IgD-negative memory B cell (primary cell): ENCODE measurements at regions not wholly inside any gene's neighbourhood (a gene's known extent, or its start where the extent isn't known, plus 50 kb on each side); places are given as distances from the start of the nearest gene placed in this dataset.
"Not testable (repeated sequence)": the region's sequence is repeated elsewhere in the genome, so short reads cannot be mapped to it uniquely, and the experiment has no call there.

Source experiments
- H3K27ac Mint-ChIP-seq, 3 donors: one replicate each; pipeline ENCODE4 v1.8.0; 2020 to 2022; ENCODE audit warnings: mild to moderate bottlenecking in 3 of 3, mixed read lengths in 3 of 3, moderate library complexity in 1 of 3
- H3K27me3 Mint-ChIP-seq: one replicate; pipeline ENCODE4 v1.8.0; 2021; ENCODE audit warnings: mixed read lengths
- H3K36me3 Mint-ChIP-seq: one replicate; pipeline ENCODE4 v1.8.0; 2020; ENCODE audit warnings: mild to moderate bottlenecking, mixed read lengths
- H3K4me1 Mint-ChIP-seq, 3 donors: one replicate each; pipeline ENCODE4 v1.8.0; 2020 to 2022; ENCODE audit warnings: mixed read lengths in 3 of 3, mild to moderate bottlenecking in 1 of 3
- H3K4me3 Mint-ChIP-seq, 4 donors: one replicate each; pipeline ENCODE4 v1.8.0; 2020 to 2022; ENCODE audit warnings: mild to moderate bottlenecking in 4 of 4, mixed read lengths in 4 of 4, moderate library complexity in 3 of 4
- H3K9me3 Mint-ChIP-seq, 3 donors: one replicate each; pipeline ENCODE4 v1.8.0; 2020 to 2021; ENCODE audit warnings: mixed read lengths in 3 of 3, mild to moderate bottlenecking in 1 of 3

DNA sequence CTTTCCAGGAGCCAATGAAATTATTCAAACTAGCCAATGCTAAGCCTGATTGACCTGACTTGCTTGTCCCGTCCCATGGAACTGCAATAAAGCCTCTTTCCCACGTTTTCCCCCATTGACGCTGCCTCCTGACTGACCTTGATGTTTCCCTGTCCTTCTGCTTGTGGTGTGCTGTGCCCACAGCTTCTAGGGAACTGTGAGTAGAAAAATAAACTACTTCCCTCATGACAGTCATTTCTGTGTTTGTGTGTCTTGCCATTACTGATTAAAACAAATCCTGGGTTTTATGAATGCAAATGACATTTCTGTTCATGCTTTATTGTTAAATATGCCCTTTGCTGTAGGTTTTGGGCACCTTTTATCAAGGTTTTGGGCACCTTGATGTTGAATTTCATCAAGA is 91.3 kb upstream of the ABI1 start:
- no peaks in the 10 kb centered on the region for H3K27me3 Mint-ChIP-seq
- no peak overlapping the region for H3K4me3 Mint-ChIP-seq
- H3K9me3 Mint-ChIP-seq: peaks cover 0 to 6% (median 0%) of the 10 kb centered on the region in 3 donors
- peaks cover 0 to 2% (median 0%) of the 10 kb centered on the region in 3 donors for H3K4me1 Mint-ChIP-seq
- H3K27ac Mint-ChIP-seq: no peak overlapping the region
- no peaks in the 10 kb centered on the region for H3K36me3 Mint-ChIP-seq

DNA sequence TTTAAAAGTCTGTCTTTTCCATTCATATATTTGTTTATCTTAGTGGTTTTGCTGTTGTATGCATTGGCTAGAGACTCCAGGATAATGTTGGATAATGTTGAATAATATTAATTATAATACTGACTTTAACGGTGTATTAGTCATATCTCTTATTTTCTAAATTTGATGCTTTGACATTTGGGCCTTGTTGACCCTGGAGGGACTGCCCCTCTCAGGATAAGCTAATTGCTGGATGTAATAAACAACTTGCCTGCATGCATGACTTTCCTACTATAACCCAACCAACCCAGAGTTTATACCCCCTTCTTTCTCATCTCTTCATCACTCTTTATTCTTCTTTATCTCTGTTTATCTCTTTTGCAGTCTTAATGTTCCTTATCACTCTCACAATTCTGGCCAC is 90.9 kb upstream of the ABI1 start:
- Mint-ChIP-seq H3K27me3 (no peaks in the 10 kb centered on the region), H3K4me3 (no peak overlapping the region), H3K4me1 (peaks cover 0 to 2% (median 0%) of the 10 kb centered on the region in 3 donors), H3K9me3 (peaks cover 0 to 6% (median 0%) of the 10 kb centered on the region in 3 donors), H3K36me3 (no peaks in the 10 kb centered on the region), H3K27ac (no peak overlapping the region)

DNA sequence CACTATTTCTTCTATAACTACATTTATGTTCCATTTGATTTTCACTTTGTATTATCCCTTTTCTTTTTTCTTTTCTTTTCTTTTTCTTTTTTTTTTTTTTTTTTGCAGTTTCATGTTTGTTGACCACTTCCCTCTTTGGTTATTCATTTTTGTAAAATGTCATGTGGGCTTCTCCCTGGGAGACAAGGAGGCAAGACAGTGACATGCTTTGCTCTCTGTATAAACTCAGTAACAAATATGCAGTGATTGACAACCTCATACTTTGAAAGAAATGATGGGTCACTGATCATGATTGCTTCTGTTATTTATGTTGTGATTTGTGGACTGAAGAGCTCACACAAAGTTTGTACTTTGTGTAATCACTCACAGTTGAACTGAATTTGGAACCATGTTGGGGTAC is 90.2 kb upstream of the ABI1 start:
- H3K4me1 Mint-ChIP-seq: peaks cover 0 to 2% (median 0%) of the 10 kb centered on the region in 3 donors
- peaks cover 0 to 6% (median 0%) of the 10 kb centered on the region in 3 donors for H3K9me3 Mint-ChIP-seq
- H3K4me3 Mint-ChIP-seq: no peak overlapping the region
- H3K27me3 Mint-ChIP-seq: no peaks in the 10 kb centered on the region
- H3K36me3 Mint-ChIP-seq: no peaks in the 10 kb centered on the region
- H3K27ac Mint-ChIP-seq: peak overlapping the region in 1 of 3 donors; percentile 91

DNA sequence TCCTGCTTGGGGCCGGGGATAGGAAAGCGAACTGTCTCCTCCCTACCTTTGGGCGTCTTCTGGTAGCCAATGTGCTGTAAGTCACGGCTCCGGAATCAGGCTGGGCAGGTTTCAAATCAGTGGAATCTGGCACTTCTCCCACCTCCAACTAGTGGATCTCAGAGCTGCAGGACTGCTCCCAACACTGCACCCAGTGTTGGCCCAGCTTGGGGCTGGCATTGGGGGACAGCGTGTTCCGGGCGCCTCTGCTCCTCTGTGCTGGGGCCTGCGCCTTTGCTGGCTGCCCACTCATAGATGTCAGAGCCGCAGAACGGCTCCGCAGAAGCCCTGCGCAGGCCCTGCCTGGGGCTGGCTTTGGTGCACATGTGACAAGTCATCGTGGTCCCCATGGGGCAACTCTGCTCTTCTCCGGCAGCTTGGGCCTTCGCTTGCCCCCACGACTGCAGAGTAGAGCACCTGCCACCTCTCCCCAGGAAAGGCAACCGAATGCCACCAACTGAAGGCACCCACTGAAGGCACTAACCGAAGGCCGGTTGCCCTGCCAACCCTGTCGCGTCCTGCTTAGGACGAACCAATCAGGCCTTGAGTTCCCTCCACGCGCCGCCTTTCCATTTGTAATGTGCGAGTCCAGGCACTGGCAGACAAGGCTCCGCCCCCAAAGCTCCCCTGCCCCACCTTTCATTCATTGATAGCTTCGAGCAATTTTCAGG is 85.5 kb upstream of the ABI1 start:
- Mint-ChIP-seq H3K36me3 (no peaks in the 10 kb centered on the region), H3K27me3 (peaks cover 2% of the 10 kb centered on the region), H3K4me1 (peaks cover 0 to 2% (median 0%) of the 10 kb centered on the region in 3 donors), H3K4me3 (no peak overlapping the region), H3K9me3 (peaks cover 0 to 6% (median 0%) of the 10 kb centered on the region in 3 donors), H3K27ac (no peak overlapping the region)

DNA sequence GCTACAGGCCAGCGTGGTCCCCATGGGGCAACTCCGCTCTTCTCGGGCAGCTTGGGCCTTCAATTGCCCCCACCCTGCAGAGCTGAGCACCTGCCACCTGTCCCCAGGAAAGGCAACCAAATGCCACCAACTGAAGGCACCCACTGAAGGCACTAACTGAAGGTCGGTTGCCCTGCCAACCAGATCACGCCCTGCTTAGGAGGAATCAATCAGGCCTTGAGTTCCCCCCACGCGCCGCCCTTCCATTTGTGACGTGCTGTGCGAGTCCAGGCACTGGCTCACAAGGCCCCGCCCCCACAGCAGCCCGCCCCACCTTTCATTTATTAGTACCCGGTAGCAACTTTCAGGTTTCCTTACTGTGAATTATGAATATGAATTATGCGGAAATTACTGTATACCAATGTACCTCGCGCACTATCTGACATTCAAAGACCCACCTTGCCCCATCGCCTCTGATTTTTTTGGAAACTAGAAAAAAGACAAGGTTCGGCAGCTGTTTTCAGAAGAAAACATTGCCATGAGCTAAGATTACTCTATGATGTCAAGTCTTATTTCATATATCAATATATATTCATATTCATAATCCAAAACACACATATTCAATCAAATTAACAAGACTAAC is 83.6 kb upstream of the ABI1 start:
- H3K4me3 Mint-ChIP-seq: no peak overlapping the region
- H3K9me3 Mint-ChIP-seq: no peaks in the 10 kb centered on the region
- H3K27ac Mint-ChIP-seq: no peak overlapping the region
- H3K27me3 Mint-ChIP-seq: peaks cover 2% of the 10 kb centered on the region
- peaks cover 0 to 1% (median 0%) of the 10 kb centered on the region in 3 donors for H3K4me1 Mint-ChIP-seq
- no peaks in the 10 kb centered on the region for H3K36me3 Mint-ChIP-seq

DNA sequence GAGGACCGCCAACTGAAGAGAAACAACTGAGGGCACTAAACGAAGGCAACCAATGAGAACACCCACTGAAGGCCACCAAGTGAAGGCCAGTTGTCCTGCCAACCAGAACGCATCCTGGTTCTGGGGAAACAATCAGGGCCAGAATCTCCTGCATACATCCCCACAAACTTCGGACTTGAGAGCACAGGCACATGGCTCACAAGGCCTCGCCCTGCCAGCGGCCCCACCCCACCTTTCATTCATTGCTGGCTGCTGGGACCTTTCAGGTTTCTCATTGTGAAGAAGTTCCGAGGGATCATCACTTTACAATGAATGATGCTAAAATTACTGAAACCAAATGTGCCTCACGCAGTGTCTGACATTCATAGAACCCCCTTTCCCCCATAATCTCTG is 79.2 kb upstream of the ABI1 start:
- no peaks in the 10 kb centered on the region for H3K9me3 Mint-ChIP-seq
- H3K27ac Mint-ChIP-seq: peak overlapping the region in 1 of 3 donors; percentile 6
- peaks cover 0 to 3% (median 1%) of the 10 kb centered on the region in 3 donors for H3K4me1 Mint-ChIP-seq
- H3K27me3 Mint-ChIP-seq: no peaks in the 10 kb centered on the region
- no peak overlapping the region for H3K4me3 Mint-ChIP-seq
- peaks cover 2% of the 10 kb centered on the region for H3K36me3 Mint-ChIP-seq

DNA sequence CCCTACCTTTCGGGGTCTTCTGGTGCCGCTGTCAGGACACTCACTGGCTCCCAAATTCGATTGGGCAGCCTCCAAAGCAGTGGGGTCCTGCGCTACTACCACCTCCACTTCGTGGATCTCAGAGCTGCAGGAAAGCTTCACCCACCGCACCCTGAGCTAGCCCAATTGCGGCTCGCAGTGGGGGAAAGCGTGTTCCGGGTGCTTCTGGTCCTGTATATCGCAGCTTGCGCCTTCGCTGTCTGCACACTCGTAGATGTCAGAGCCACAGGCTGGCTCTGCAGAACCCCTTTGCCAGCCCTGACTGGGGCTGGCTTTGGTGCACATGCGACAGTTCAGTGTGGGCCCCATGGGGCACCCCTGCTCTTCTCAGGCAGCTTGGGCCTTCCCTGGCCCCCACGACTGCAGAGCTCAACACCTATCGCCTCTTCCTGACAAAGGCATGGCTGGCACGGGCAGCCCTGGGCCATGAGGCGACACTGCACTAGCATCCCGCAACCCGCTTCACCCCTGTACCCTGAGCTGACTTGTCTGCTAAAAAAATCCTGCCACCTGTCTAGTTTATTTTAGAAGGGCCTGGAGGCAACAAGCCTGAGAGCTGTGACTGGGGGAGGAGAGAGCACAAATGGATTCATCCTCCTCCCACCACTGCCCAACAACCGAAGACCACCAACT is 78.7 kb upstream of the ABI1 start:
- no peak overlapping the region for H3K27ac Mint-ChIP-seq
- no peaks in the 10 kb centered on the region for H3K27me3 Mint-ChIP-seq
- peak overlapping the region in 1 of 4 donors; percentile 12 for H3K4me3 Mint-ChIP-seq
- no peaks in the 10 kb centered on the region for H3K9me3 Mint-ChIP-seq
- H3K36me3 Mint-ChIP-seq: peaks cover 2% of the 10 kb centered on the region
- peaks cover 0 to 3% (median 1%) of the 10 kb centered on the region in 3 donors for H3K4me1 Mint-ChIP-seq

DNA sequence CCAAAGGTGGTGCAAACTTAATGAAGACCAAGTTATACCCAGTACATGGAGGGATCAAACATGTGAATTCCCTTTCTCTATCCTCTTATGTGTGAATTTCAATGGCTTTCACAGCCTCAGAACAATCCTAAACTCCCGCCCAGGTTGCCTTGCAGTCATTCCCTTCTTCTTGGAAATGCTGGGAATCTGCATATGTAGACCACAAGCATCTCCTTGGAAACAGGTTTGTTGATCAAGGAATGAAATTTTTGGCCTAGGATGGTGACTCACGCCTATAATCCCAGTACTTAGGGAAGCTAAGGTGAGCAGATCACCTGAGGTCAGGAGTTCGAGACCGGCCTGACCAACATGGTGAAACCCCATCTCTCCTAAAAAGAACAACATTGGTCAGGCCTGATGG is 77.8 kb upstream of the ABI1 start:
- Mint-ChIP-seq H3K4me1 (peaks cover 0 to 3% (median 1%) of the 10 kb centered on the region in 3 donors), H3K9me3 (no peaks in the 10 kb centered on the region), H3K27me3 (no peaks in the 10 kb centered on the region), H3K36me3 (peaks cover 2% of the 10 kb centered on the region), H3K4me3 (no peak overlapping the region), H3K27ac (no peak overlapping the region)

DNA sequence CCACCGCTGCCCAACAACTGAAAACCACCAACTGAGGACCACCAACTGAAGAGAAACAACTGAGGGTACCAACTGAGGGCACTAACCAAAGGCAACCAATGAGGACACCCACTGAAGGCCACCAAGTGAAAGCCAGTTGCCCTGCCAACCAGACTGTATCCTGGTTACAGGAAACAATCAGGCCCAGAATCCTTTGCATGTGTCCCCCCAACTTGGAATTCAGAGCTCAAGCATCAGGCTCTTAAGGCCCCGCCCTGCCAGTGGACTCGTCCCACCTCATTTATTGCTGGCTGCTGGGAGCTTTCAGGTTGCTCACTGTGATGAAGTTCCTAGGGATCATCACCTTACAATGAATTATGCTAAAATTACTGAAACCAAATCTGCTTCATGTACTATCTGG is 76.6 kb upstream of the ABI1 start:
- Mint-ChIP-seq H3K36me3 (peaks cover 2% of the 10 kb centered on the region), H3K27ac (peak overlapping the region in 1 of 3 donors; percentile 43)

DNA sequence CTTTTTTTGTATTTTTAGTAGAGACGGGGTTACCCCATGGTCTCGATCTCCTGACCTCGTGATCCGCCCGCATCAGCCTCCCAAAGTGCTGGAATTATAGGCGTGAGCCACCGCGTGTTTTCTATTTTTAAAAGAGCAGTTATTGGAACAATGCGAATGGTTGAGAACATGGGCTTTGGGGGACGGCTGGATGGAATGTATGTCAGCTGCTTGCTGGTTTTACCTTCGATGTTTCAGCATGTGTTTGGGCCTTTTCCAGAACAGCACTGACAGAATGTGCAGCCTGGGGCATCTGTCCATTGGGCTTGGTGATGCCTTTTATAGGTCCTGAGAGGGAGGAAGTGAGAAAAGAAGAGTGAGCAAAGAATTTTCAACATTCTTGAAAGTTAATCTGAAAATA is 73.4 kb upstream of the ABI1 start:
- not testable (repeated sequence) for H3K9me3 Mint-ChIP-seq, H3K27me3 Mint-ChIP-seq, H3K36me3 Mint-ChIP-seq, H3K4me1 Mint-ChIP-seq, H3K27ac Mint-ChIP-seq, H3K4me3 Mint-ChIP-seq

More for the DNA sequence above, 76.6 kb upstream of the ABI1 start:
- Mint-ChIP-seq H3K9me3 (no peaks in the 10 kb centered on the region), H3K4me3 (no peak overlapping the region), H3K27me3 (no peaks in the 10 kb centered on the region), H3K4me1 (peaks cover 0 to 3% (median 1%) of the 10 kb centered on the region in 3 donors)

DNA sequence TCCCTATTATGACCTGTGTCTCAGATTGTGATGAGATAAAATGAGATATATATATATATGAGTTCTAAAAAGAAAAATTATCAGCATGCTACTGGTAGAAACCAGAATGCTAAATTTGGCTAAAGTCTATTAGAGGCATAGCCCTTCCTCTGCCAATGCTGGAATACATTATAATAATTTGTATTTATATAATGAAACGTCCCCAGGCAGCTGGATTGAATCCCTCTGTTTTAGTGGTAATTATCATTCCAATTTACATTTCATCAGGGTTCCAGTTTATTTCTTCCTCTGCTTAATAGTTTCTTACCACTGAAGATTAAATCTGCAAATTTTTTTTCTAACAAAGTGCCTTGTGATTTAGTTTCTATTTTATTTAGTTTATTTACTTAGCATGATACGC is 71.8 kb upstream of the ABI1 start:
- Mint-ChIP-seq H3K36me3 (peaks cover 2% of the 10 kb centered on the region), H3K4me1 (peaks cover 2 to 7% (median 4%) of the 10 kb centered on the region in 3 donors), H3K9me3 (no peaks in the 10 kb centered on the region), H3K27ac (no peak overlapping the region), H3K4me3 (peak overlapping the region in 1 of 4 donors; percentile 23), H3K27me3 (no peaks in the 10 kb centered on the region)

DNA sequence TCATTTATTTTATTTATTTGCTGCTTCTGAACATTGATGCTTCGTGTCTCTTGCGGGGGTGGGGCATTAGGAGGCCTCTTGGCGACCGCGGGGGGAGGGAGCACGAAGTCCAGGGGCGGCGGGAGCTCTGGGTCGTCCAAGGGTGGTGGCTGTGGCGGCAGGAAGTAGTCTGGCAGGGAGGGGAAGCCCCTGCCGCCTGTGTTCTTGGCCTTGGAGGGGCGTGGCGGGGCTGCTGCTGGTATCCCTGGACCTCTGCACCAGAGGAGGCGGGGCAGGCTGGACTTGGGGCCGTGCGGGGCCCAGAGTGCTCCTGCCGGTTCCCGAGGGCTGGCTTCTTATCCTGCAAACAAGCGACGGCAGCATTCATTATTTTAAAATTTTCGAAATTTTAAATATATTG is 70.5 kb upstream of the ABI1 start:
- H3K27ac Mint-ChIP-seq: no peak overlapping the region
- H3K4me3 Mint-ChIP-seq: peak overlapping the region in 2 of 4 donors; percentile 17 to 60
- no peaks in the 10 kb centered on the region for H3K36me3 Mint-ChIP-seq
- H3K4me1 Mint-ChIP-seq: peaks cover 0 to 7% (median 4%) of the 10 kb centered on the region in 3 donors
- H3K27me3 Mint-ChIP-seq: no peaks in the 10 kb centered on the region
- no peaks in the 10 kb centered on the region for H3K9me3 Mint-ChIP-seq

DNA sequence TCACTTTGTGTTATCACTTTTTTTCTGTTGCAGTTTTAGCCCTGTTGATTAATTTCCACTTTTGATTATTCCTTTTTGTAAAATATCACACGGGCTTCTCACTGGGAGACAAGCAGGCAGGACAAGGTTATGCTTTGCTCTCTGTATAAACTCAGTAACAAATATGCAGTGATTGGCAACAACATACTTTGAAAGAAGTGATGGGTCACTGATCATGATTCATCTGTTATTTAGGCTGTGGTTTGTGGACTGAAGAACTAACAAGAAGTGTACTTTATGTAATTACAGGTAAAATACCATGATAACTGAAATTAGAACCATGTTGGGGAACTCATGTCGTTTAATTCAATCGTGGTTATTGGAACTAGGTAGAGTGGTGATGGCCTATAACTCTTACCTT is 62.1 kb upstream of the ABI1 start:
- not testable (repeated sequence) for H3K27me3 Mint-ChIP-seq, H3K4me3 Mint-ChIP-seq, H3K9me3 Mint-ChIP-seq, H3K4me1 Mint-ChIP-seq, H3K36me3 Mint-ChIP-seq, H3K27ac Mint-ChIP-seq

DNA sequence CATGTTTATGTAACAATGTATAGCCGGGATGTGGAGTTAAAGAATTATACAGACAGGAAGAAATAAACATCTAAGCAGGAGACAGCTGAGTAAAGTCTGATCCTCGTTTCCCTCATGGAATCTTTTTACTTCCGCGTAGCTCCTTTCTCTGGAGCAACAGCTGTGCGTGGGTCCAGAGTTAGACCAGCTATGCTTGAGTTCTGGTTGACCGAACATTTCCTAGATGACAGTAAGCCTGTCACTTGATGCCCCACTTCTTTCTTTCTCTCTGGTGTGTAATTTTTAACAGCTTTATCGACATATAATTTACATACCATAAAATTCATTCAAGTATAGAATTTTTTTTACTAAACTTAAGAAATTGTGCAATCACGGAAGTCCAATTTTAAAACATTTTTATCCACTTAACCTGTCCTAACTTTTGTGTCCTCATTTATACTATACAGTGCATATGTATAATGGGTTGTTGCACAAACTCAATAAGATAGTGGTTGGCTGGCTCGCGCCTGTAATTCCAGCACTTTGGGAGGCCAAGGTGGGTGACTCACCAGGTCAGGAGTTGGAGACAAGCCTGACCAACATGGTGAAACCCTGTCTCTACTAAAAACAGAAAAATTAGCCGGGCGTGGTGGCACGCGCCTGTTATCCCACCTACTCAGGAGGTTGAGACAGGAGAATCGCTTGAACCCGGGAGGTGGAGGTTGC is 58.5 kb upstream of the ABI1 start:
- H3K4me1 Mint-ChIP-seq, H3K27me3 Mint-ChIP-seq, H3K4me3 Mint-ChIP-seq, H3K9me3 Mint-ChIP-seq, H3K36me3 Mint-ChIP-seq, H3K27ac Mint-ChIP-seq: not testable (repeated sequence)

DNA sequence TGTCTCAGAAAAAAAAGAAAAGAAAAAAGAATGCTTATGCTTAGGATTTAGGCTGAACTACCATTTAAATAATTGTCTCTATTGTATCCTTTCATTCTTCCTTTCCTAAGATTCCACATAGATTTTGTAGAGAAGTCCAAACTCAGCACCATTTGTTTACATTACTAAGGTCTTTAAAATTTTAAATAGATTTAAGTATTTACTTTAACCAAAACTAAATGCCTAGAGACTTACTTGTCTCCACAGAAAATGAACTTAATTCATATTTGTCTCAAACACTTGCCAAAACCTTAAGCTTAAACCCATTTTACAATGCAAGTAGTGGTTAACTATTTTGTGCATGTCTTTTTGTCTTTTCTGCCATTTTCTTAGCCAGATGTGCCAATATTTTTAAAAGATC is 54.1 kb upstream of the ABI1 start:
- Mint-ChIP-seq H3K4me3 (no peak overlapping the region), H3K36me3 (no peaks in the 10 kb centered on the region), H3K9me3 (no peaks in the 10 kb centered on the region), H3K4me1 (peaks cover 6 to 12% (median 6%) of the 10 kb centered on the region in 3 donors), H3K27me3 (no peaks in the 10 kb centered on the region), H3K27ac (no peak overlapping the region)
